Activated CD4-positive, alpha-beta T cell treated with anti-CD3 and anti-CD28 coated beads, Interleukin-2, amount 10 ng/mL, durations not matched to agents 24 days and 14 days (primary cell): ENCODE measurements at regions not wholly inside any gene's neighbourhood (a gene's known extent, or its start where the extent isn't known, plus 50 kb on each side); places are given as distances from the start of the nearest gene placed in this dataset.

Source experiments
- DNase-seq: peaks from one replicate; pipeline ENCODE4 v3.0.0; 2022
- H3K27ac Mint-ChIP-seq: one replicate; pipeline ENCODE4 v1.8.0; 2022; ENCODE audit warnings: mild to moderate bottlenecking, mixed read lengths
- H3K27me3 Mint-ChIP-seq: one replicate; pipeline ENCODE4 v1.8.0; 2022; ENCODE audit warnings: mixed read lengths
- H3K36me3 Mint-ChIP-seq: one replicate; pipeline ENCODE4 v1.8.0; 2022; ENCODE audit warnings: low read depth, mild to moderate bottlenecking, mixed read lengths
- H3K4me1 Mint-ChIP-seq: one replicate; pipeline ENCODE4 v1.8.0; 2021; ENCODE audit warnings: mixed read lengths
- H3K4me3 Mint-ChIP-seq: one replicate; pipeline ENCODE4 v1.8.0; 2022; ENCODE audit warnings: mild to moderate bottlenecking, moderate library complexity, mixed read lengths
- H3K9me3 Mint-ChIP-seq: one replicate; pipeline ENCODE4 v1.8.0; 2021; ENCODE audit warnings: mixed read lengths
- intact Hi-C: fragments of 100-400 bp; cut with micrococcal nuclease; formaldehyde crosslinking; loops from one replicate; pipeline ENCODE4 v1.15.1; 2023

- no peak for DNase-seq
- Mint-ChIP-seq H3K36me3 (no peaks in the 10 kb centered on the region), H3K4me1 (no peaks in the 10 kb centered on the region), H3K9me3 (no peaks in the 10 kb centered on the region), H3K4me3 (no peak overlapping the region), H3K27me3 (no peaks in the 10 kb centered on the region), H3K27ac (no peak overlapping the region)
- intact Hi-C loops, result no loop called here
These were observed 545.0 kb downstream of the ZPLD1 start for GRCh38 chr3:102979682-102980354.

GRCh38 chr3:102980355-102980696, 545.5 kb downstream of the ZPLD1 start:
- Mint-ChIP-seq H3K9me3 (no peaks in the 10 kb centered on the region), H3K36me3 (no peaks in the 10 kb centered on the region), H3K27ac (no peak overlapping the region), H3K4me1 (no peaks in the 10 kb centered on the region), H3K4me3 (no peak overlapping the region), H3K27me3 (no peaks in the 10 kb centered on the region)
- intact Hi-C loops, result no loop called here
- no peak for DNase-seq

GRCh38 chr3:103002425-103003176, 567.8 kb downstream of the ZPLD1 start:
- H3K27me3 Mint-ChIP-seq, result no peaks in the 10 kb centered on the region
- no peak overlapping the region for H3K4me3 Mint-ChIP-seq
- no peak for DNase-seq
- intact Hi-C loops, result no loop called here
- no peaks in the 10 kb centered on the region for H3K36me3 Mint-ChIP-seq
- H3K27ac Mint-ChIP-seq, result no peak overlapping the region
- no peaks in the 10 kb centered on the region for H3K9me3 Mint-ChIP-seq
- H3K4me1 Mint-ChIP-seq, result no peaks in the 10 kb centered on the region

GRCh38 chr3:103006526-103007183, 571.8 kb downstream of the ZPLD1 start:
- Mint-ChIP-seq H3K27ac (no peak overlapping the region), H3K4me3 (no peak overlapping the region), H3K4me1 (no peaks in the 10 kb centered on the region), H3K36me3 (no peaks in the 10 kb centered on the region), H3K27me3 (no peaks in the 10 kb centered on the region), H3K9me3 (no peaks in the 10 kb centered on the region)
- no peak for DNase-seq
- intact Hi-C loops, result no loop called here

- Mint-ChIP-seq H3K9me3 (no peaks in the 10 kb centered on the region), H3K4me1 (no peaks in the 10 kb centered on the region), H3K36me3 (no peaks in the 10 kb centered on the region), H3K4me3 (no peak overlapping the region), H3K27me3 (no peaks in the 10 kb centered on the region), H3K27ac (no peak overlapping the region)
- no peak for DNase-seq
- intact Hi-C loops, result no loop called here
These were observed 574.8 kb downstream of the ZPLD1 start for GRCh38 chr3:103009609-103010008.

- intact Hi-C loops, result no loop called here
- Mint-ChIP-seq H3K9me3 (no peaks in the 10 kb centered on the region), H3K27ac (no peak overlapping the region), H3K27me3 (no peaks in the 10 kb centered on the region), H3K4me1 (no peaks in the 10 kb centered on the region), H3K4me3 (no peak overlapping the region), H3K36me3 (no peaks in the 10 kb centered on the region)
- no peak for DNase-seq
These were observed 591.1 kb downstream of the ZPLD1 start for GRCh38 chr3:103025880-103026279.

GRCh38 chr3:103033841-103034240, 599.0 kb downstream of the ZPLD1 start:
- Mint-ChIP-seq H3K36me3 (no peaks in the 10 kb centered on the region), H3K27me3 (no peaks in the 10 kb centered on the region), H3K27ac (no peak overlapping the region), H3K4me1 (no peaks in the 10 kb centered on the region), H3K9me3 (no peaks in the 10 kb centered on the region), H3K4me3 (no peak overlapping the region)
- intact Hi-C loops, result no loop called here
- no peak for DNase-seq

- H3K36me3 Mint-ChIP-seq, result no peaks in the 10 kb centered on the region
- H3K4me1 Mint-ChIP-seq, result no peaks in the 10 kb centered on the region
- no peak overlapping the region for H3K4me3 Mint-ChIP-seq
- no peak for DNase-seq
- H3K27ac Mint-ChIP-seq, result no peak overlapping the region
- intact Hi-C loops, result no loop called here
- H3K27me3 Mint-ChIP-seq, result no peaks in the 10 kb centered on the region
- H3K9me3 Mint-ChIP-seq, result no peaks in the 10 kb centered on the region
These were observed 612.8 kb downstream of the ZPLD1 start for GRCh38 chr3:103047640-103048039.

GRCh38 chr3:103048068-103048722, 613.4 kb downstream of the ZPLD1 start:
- Mint-ChIP-seq H3K4me3 (no peak overlapping the region), H3K27me3 (no peaks in the 10 kb centered on the region), H3K9me3 (no peaks in the 10 kb centered on the region), H3K36me3 (no peaks in the 10 kb centered on the region), H3K27ac (no peak overlapping the region), H3K4me1 (no peaks in the 10 kb centered on the region)
- intact Hi-C loops, result no loop called here
- no peak for DNase-seq

- Mint-ChIP-seq H3K27me3 (no peaks in the 10 kb centered on the region), H3K4me1 (no peaks in the 10 kb centered on the region), H3K36me3 (no peaks in the 10 kb centered on the region), H3K9me3 (no peaks in the 10 kb centered on the region), H3K27ac (no peak overlapping the region), H3K4me3 (no peak overlapping the region)
- DNase-seq, result no peak
- intact Hi-C loops, result no loop called here
These were observed 617.5 kb downstream of the ZPLD1 start for GRCh38 chr3:103052236-103052830.

GRCh38 chr3:103055021-103055520, 620.3 kb downstream of the ZPLD1 start:
- Mint-ChIP-seq H3K4me1 (no peaks in the 10 kb centered on the region), H3K4me3 (no peak overlapping the region), H3K27ac (no peak overlapping the region), H3K9me3 (no peaks in the 10 kb centered on the region), H3K36me3 (no peaks in the 10 kb centered on the region), H3K27me3 (no peaks in the 10 kb centered on the region)
- no peak for DNase-seq
- intact Hi-C loops, result no loop called here

GRCh38 chr3:103056542-103056941, 621.7 kb downstream of the ZPLD1 start:
- Mint-ChIP-seq H3K9me3 (no peaks in the 10 kb centered on the region), H3K4me1 (no peaks in the 10 kb centered on the region), H3K36me3 (no peaks in the 10 kb centered on the region), H3K27me3 (no peaks in the 10 kb centered on the region), H3K4me3 (no peak overlapping the region), H3K27ac (no peak overlapping the region)
- DNase-seq, result no peak
- intact Hi-C loops, result no loop called here

- Mint-ChIP-seq H3K36me3 (no peaks in the 10 kb centered on the region), H3K4me1 (no peaks in the 10 kb centered on the region), H3K4me3 (no peak overlapping the region), H3K9me3 (no peaks in the 10 kb centered on the region), H3K27me3 (no peaks in the 10 kb centered on the region), H3K27ac (no peak overlapping the region)
- no peak for DNase-seq
- intact Hi-C loops, result no loop called here
These were observed 622.2 kb downstream of the ZPLD1 start for GRCh38 chr3:103057003-103057402.

- Mint-ChIP-seq H3K27ac (no peak overlapping the region), H3K4me3 (no peak overlapping the region), H3K27me3 (no peaks in the 10 kb centered on the region), H3K9me3 (no peaks in the 10 kb centered on the region), H3K36me3 (no peaks in the 10 kb centered on the region), H3K4me1 (no peaks in the 10 kb centered on the region)
- DNase-seq, result no peak
- intact Hi-C loops, result no loop called here
These were observed 622.7 kb downstream of the ZPLD1 start for GRCh38 chr3:103057487-103057886.
